OCI-LY3 (cell line): ENCODE measurements at regions not wholly inside any gene's neighbourhood (a gene's known extent, or its start where the extent isn't known, plus 50 kb on each side); places are given as distances from the start of the nearest gene placed in this dataset.

Experiments
- H2AFZ ChIP-seq: fragments of 200-600, 300-600 bp; shearing (Covaris generic); 2 replicates; pipeline ENCODE4 v1.6.0; 2014; ENCODE audit warnings: antibody characterized with exemption, low read depth, low read length
- H3K27ac ChIP-seq: fragments of 200-600, 300-600 bp; sonication (generic); 2 replicates; pipeline ENCODE4 v1.5.1; 2014; ENCODE audit warnings: mild to moderate bottlenecking, low read length, moderate library complexity, mixed read lengths
- H3K27me3 ChIP-seq: fragments of 200-600, 300-600 bp; sonication (generic); 2 replicates; pipeline ENCODE4 v1.6.1; 2014; ENCODE audit warnings: low read depth, low read length, mixed read lengths
- H3K36me3 ChIP-seq: fragments of 200-600, 300-600 bp; sonication (generic); replicated peaks from 2 replicates; pipeline ENCODE3; 2014; ENCODE audit warnings: low read depth, low read length, mixed read lengths
- H3K4me1 ChIP-seq: fragments of 300-600, 200-600 bp; sonication (generic); 2 replicates; pipeline ENCODE4 v1.6.1; 2014; ENCODE audit warnings: low read length, mixed read lengths
- H3K4me2 ChIP-seq: fragments of 200-600, 300-600 bp; sonication (generic); 2 replicates; pipeline ENCODE4 v1.6.1; 2014; ENCODE audit warnings: low read length, mixed read lengths
- H3K4me3 ChIP-seq: fragments of 300-600, 200-600 bp; sonication (generic); 2 replicates; pipeline ENCODE4 v1.5.1; 2014; ENCODE audit warnings: antibody characterized with exemption, mild to moderate bottlenecking, low read length, moderate library complexity
- H3K79me2 ChIP-seq: fragments of 300-600, 200-600 bp; shearing (Covaris generic); 2 replicates; pipeline ENCODE4 v1.6.1; 2014; ENCODE audit warnings: mild to moderate bottlenecking, low read length, mixed read lengths
- H3K9ac ChIP-seq: fragments of 300-600, 200-600 bp; shearing (Covaris generic); 2 replicates; pipeline ENCODE4 v1.6.0; 2014; ENCODE audit warnings: mild to moderate bottlenecking, low read length, moderate library complexity
- H3K9me3 ChIP-seq: fragments of 200-600, 300-600 bp; shearing (Covaris generic); 2 replicates; pipeline ENCODE4 v1.6.1; 2014; ENCODE audit warnings: low read length, mixed read lengths; ENCODE audit not compliant: insufficient read depth
- H4K20me1 ChIP-seq: fragments of 200-600, 300-600 bp; sonication (generic); 2 replicates; pipeline ENCODE4 v1.6.1; 2016; ENCODE audit warnings: low read length, mixed read lengths; ENCODE audit not compliant: insufficient read depth
- EZH2phosphoT487 ChIP-seq: fragments of 200-600 bp; shearing (Covaris generic); IDR thresholded peaks from 2 replicates; pipeline ENCODE4 v1.6.1; 2018; ENCODE audit warnings: antibody characterized with exemption, mixed run types, low read depth
- TF ChIP-seq, protein P1 (sequence below): fragments of 200-600, 300-600 bp; sonication (generic); IDR thresholded peaks from 2 replicates; pipeline ENCODE4 v1.5.1; 2014; ENCODE audit warnings: antibody characterized with exemption, low read length, low read depth

DNA sequence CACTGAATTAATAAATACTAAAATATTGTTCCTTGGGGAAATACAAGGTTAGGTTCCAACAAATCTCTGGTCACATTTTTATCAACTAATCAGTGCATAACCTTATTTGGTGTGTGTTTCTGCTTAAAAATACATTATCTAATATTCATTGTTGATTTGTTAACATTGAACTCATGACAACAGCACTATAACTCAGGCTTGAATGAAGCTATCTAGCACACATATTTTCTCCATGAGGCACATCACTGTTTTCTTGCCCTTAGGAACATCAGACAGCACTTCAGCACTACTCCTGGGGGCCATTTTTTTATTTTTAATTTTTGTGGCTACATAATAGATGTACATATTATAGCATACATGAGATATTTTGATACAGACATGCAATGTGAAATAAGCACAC lies 277.2 kb upstream of the NT5E start:
- Histone ChIP-seq H3K79me2 (no peaks in the 10 kb centered on the region), H2AFZ (no peak overlapping the region), H4K20me1 (no peaks in the 10 kb centered on the region), H3K36me3 (no peaks in the 10 kb centered on the region), H3K4me1 (no peaks in the 10 kb centered on the region), H3K9me3 (no peaks in the 10 kb centered on the region), H3K4me2 (no peak overlapping the region), H3K9ac (no peak overlapping the region), H3K27ac (no peak overlapping the region), H3K4me3 (no peak overlapping the region), H3K27me3 (no peaks in the 10 kb centered on the region)
- TF ChIP-seq, protein P1, sequence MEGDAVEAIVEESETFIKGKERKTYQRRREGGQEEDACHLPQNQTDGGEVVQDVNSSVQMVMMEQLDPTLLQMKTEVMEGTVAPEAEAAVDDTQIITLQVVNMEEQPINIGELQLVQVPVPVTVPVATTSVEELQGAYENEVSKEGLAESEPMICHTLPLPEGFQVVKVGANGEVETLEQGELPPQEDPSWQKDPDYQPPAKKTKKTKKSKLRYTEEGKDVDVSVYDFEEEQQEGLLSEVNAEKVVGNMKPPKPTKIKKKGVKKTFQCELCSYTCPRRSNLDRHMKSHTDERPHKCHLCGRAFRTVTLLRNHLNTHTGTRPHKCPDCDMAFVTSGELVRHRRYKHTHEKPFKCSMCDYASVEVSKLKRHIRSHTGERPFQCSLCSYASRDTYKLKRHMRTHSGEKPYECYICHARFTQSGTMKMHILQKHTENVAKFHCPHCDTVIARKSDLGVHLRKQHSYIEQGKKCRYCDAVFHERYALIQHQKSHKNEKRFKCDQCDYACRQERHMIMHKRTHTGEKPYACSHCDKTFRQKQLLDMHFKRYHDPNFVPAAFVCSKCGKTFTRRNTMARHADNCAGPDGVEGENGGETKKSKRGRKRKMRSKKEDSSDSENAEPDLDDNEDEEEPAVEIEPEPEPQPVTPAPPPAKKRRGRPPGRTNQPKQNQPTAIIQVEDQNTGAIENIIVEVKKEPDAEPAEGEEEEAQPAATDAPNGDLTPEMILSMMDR: no peak
- no peak for TF ChIP-seq EZH2phosphoT487

DNA sequence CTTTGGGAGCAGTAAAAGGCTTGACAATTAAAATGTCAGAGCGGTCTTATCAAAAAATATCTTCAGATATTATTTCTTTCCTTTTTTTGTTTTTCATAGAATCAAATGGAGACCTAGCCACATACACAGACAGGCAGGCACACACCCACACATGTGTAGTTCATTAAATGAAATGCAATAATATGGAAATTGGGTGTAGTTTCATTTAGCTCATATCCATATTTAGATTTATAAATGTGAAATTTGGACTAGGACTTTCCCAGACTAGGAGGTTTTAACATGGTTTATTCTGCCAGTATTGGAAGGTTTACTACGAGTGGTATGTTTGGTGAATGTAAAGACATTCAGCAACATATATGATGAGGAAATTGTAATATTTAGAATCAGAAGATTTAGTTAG lies 277.7 kb upstream of the NT5E start:
- H3K9me3 ChIP-seq: no peaks in the 10 kb centered on the region
- H3K4me3 ChIP-seq: no peak overlapping the region
- H4K20me1 ChIP-seq: no peaks in the 10 kb centered on the region
- no peak overlapping the region for H3K4me2 ChIP-seq
- H3K36me3 ChIP-seq: no peaks in the 10 kb centered on the region
- H2AFZ ChIP-seq: no peak overlapping the region
- no peak overlapping the region for H3K27ac ChIP-seq
- H3K9ac ChIP-seq: no peak overlapping the region
- no peaks in the 10 kb centered on the region for H3K4me1 ChIP-seq
- no peak for TF ChIP-seq EZH2phosphoT487
- TF ChIP-seq, protein P1: no peak
- H3K27me3 ChIP-seq: no peaks in the 10 kb centered on the region
- no peaks in the 10 kb centered on the region for H3K79me2 ChIP-seq

DNA sequence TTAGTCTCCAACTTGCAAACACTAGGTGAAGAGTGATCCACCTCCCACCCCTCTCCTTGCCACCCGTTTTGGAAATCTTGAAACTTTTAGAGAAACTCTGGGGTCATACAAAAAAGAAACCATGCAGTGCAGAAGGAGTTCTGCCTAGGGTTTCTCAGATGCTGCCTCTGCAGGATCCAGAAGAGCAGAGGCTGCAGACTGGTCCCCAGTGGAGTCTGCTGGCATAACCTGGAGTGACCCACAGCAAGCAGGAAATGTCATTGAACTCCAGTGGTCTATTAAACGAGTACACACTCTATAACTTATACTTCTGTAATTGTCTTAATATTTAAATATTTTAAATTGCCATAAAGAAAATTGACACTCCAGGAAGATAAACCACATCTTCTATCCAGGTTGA lies 280.7 kb upstream of the NT5E start:
- no peaks in the 10 kb centered on the region for H3K9me3 ChIP-seq
- TF ChIP-seq, protein P1: no peak
- TF ChIP-seq EZH2phosphoT487: no peak

DNA sequence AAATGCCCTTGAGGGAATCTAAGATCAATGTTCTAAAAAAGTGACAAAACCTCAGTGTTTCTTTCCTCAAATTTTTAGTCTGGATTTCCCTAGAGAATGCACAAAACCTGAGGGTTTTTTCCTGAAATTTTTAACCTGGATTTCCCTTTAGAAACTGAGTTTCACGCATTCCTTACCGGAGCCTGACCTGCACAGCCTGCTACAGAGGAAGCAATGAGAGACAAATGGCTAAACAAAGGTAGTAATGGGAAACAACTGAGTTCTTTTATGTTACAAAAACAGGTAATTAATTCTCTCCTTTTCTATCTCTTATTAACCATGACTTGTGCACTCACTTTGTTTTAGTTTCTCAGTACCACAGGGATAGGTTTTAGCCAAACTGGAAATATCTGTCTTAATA lies 281.7 kb upstream of the NT5E start:
- no peak for TF ChIP-seq EZH2phosphoT487
- TF ChIP-seq, protein P1: no peak
- no peaks in the 10 kb centered on the region for H4K20me1 ChIP-seq
- no peaks in the 10 kb centered on the region for H3K79me2 ChIP-seq
- no peaks in the 10 kb centered on the region for H3K27me3 ChIP-seq
- no peaks in the 10 kb centered on the region for H3K9me3 ChIP-seq
- no peaks in the 10 kb centered on the region for H3K36me3 ChIP-seq
- no peak overlapping the region for H3K9ac ChIP-seq
- no peaks in the 10 kb centered on the region for H3K4me1 ChIP-seq
- H3K4me3 ChIP-seq: no peak overlapping the region
- H3K27ac ChIP-seq: no peak overlapping the region
- no peak overlapping the region for H2AFZ ChIP-seq
- no peak overlapping the region for H3K4me2 ChIP-seq

More for the DNA sequence above, 280.7 kb upstream of the NT5E start:
- H3K4me1 ChIP-seq: no peaks in the 10 kb centered on the region
- H3K9ac ChIP-seq: no peak overlapping the region
- no peak overlapping the region for H2AFZ ChIP-seq
- no peak overlapping the region for H3K4me2 ChIP-seq
- H3K27me3 ChIP-seq: no peaks in the 10 kb centered on the region
- no peaks in the 10 kb centered on the region for H3K36me3 ChIP-seq
- no peak overlapping the region for H3K4me3 ChIP-seq
- H3K27ac ChIP-seq: no peak overlapping the region
- H4K20me1 ChIP-seq: no peaks in the 10 kb centered on the region
- H3K79me2 ChIP-seq: no peaks in the 10 kb centered on the region
